ENCODE measurements at regions not wholly inside any gene's neighbourhood (a gene's known extent, or its start where the extent isn't known, plus 50 kb on each side); places are given as distances from the start of the nearest gene placed in this dataset.

- DNase-seq: no peak
Observed at GRCh38 chr5:27652505-27652904, 614.1 kb upstream of the CDH9 start.

DNA sequence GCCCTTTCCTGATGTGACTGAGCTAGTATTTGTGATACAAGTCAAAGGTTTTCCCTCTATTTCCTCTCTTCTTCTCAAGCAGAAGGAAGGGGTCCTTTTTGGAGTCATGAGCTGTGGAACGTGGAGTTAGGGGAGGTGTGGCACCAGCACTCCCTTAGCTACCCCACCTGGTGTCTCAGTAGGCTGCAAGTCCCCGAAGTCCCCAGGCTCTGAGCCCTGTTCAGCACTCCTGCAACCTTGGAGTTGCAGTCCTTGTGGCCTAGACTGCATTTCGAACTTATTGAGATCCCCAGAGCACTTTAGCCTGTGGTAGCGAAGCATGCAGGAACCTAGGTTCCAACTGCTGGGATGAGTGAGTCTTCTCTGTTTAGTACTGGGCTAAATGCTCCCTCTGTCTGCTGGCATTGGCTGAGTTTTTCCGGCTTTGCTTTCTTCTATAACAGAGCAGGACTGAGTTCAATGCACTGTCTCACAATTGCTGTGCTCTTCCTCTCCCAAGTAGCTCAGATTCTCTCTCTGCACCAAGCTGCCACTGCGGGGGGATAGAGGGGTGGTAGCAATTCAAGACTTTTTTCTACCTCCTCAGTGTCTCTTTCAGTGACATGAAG lies 600.7 kb upstream of the CDH9 start:
- no peak for DNase-seq

GRCh38 chr5:27619982-27620381 lies 581.6 kb upstream of the CDH9 start:
- no peak for DNase-seq

GRCh38 chr5:27612161-27612560 lies 573.8 kb upstream of the CDH9 start:
- DNase-seq: no peak

GRCh38 chr5:27608992-27609391 lies 570.6 kb upstream of the CDH9 start:
- no peak for DNase-seq

- no peak for DNase-seq
Observed at GRCh38 chr5:27598576-27598975, 560.2 kb upstream of the CDH9 start.

GRCh38 chr5:27594141-27594540 lies 555.8 kb upstream of the CDH9 start:
- DNase-seq: no peak

DNA sequence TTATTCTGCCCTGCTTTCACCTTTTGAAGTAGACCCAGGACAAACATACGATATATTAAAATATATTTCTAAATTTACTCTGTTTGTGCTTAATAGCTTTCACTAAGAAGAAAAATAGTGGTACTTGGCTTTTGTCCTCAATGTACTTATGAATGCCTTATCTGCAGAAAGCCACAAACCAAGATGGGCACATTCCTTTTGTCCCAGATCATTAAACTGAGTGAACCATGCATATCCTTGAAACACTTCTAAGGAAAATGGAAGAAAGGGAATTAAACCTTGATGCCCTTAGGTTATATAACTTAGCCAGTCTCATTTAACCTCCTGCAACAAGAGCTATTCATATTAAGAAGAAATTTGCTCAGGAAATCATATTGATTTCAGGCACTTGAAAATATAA lies 553.8 kb upstream of the CDH9 start:
- DNase-seq: no peak

- DNase-seq: no peak
Observed at GRCh38 chr5:27590503-27590902, 552.1 kb upstream of the CDH9 start.

GRCh38 chr5:27578279-27578678 lies 539.9 kb upstream of the CDH9 start:
- no peak for DNase-seq

GRCh38 chr5:27571681-27572080 lies 533.3 kb upstream of the CDH9 start:
- no peak for DNase-seq

DNA sequence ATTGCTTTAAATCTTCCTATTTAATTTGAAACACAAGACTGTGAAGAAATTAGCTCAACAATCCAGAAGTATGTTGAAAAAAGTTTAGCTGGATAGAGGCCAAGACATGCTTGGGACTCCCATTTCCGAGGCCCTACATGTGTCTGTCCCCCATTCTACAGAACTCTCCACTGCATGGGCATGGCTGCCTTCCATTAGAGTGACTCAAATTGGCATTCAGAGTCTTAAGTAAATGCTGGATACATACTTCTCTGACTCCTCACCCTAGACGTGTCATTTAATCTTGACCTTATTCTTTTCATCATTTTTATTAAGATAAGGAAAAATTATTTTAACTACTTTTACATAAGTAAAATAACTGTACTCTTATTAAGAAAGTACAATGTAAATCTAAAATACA lies 530.4 kb upstream of the CDH9 start:
- DNase-seq: no peak

- no peak for DNase-seq
Observed at GRCh38 chr5:27561408-27561807, 523.0 kb upstream of the CDH9 start.

DNA sequence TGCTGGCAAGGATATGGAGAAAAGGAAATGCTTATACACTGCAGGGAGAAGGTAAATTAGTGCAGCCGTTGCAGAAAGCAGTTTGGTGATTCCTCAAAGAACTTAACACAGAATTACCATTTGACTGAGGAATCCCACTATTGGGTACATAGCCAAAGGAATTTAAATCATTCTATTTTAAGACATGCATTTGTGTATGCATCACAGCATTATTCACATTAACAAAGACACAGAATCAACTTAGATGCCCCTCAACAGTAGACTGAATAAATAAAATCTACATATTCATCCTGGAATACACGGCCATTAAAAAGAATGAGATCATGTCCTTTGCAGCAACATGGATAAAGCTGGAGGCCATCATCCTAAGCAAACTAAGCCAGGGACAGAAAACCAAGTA lies 510.1 kb upstream of the CDH9 start:
- DNase-seq: no peak

GRCh38 chr5:27535031-27535557 lies 496.7 kb upstream of the CDH9 start:
- DNase-seq: no peak

- no peak for DNase-seq
Observed at GRCh38 chr5:27532305-27532704, 493.9 kb upstream of the CDH9 start.

GRCh38 chr5:27524515-27524914 lies 486.1 kb upstream of the CDH9 start:
- no peak for DNase-seq

- no peak for DNase-seq
Observed at GRCh38 chr5:27523629-27524028, 485.2 kb upstream of the CDH9 start.

DNA sequence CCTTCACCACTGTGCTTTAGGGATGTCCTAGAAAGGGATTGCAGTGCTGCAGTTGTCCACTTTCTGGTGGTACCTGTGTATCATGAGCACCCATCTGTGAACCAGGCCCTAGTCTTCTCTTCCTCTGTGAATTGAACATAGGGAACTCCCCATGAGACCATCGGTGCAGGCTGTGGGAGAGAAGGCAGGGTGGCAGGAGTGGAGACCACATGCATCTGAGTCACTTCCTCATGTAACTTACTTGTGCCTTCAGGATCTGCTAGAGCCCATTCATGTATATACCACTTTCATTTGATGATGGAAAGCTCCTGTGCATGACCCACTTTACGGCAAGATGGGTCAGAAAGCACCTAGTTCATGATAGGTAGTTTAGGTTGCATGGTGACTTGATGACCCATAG lies 478.1 kb upstream of the CDH9 start:
- DNase-seq: no peak

DNA sequence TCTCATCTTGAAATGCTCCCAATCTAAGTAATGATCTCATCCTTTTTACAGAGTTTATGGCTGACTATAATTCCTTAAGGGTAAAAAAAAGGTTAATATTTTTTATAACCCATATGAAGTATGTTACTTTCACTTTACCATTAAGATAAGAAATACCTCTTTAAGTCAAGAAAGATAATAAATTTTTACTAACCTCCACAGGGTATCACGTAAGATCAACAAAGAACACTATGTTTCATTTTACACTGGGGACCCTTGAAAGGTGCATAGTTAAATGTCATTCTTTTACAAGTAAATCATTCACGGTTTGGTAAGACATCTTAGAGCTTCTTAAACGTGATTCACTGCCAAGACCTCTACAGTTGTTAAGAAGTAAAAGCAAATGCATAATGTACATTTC lies 472.7 kb upstream of the CDH9 start:
- DNase-seq: no peak

DNA sequence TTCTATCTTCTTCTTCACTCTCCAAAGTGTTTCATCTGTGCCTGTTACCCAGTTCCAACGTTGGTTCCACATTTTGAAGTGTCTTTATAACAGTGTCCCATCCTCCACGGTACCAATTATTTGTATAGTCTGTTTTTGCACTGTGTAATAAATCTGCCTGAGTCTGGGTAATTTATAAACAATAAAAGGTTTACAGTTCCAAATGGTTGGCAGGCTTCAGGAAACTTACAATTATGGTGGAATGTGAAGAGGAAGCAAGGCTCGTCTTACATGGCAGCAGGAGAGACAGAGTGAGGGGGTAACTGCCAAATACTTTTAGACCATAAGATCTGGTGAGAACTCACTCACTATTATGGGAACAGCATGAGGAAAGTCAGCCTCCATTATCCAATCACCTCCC lies 465.4 kb upstream of the CDH9 start:
- DNase-seq: no peak

DNA sequence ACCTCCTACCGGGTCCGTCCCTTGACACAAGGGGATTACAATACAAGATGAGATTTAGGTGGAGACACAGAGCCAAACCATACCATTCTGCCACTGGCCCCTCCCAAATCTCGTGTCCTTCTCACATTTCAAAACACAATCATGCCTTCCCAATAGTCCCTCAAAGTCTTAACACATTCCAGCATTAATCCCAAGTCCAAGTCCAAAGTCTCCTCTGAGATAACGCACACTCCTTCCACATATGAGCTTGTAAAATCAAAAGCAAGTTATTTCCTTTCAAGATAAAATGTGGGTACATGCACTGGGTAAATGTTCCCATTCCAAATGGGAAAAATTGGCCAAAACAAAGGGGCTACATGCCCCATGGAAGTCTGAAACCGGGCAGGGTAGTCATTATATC lies 463.9 kb upstream of the CDH9 start:
- DNase-seq: no peak

GRCh38 chr5:27497491-27497890 lies 459.1 kb upstream of the CDH9 start:
- no peak for DNase-seq

GRCh38 chr5:27494887-27495286 lies 456.5 kb upstream of the CDH9 start:
- DNase-seq: no peak

DNA sequence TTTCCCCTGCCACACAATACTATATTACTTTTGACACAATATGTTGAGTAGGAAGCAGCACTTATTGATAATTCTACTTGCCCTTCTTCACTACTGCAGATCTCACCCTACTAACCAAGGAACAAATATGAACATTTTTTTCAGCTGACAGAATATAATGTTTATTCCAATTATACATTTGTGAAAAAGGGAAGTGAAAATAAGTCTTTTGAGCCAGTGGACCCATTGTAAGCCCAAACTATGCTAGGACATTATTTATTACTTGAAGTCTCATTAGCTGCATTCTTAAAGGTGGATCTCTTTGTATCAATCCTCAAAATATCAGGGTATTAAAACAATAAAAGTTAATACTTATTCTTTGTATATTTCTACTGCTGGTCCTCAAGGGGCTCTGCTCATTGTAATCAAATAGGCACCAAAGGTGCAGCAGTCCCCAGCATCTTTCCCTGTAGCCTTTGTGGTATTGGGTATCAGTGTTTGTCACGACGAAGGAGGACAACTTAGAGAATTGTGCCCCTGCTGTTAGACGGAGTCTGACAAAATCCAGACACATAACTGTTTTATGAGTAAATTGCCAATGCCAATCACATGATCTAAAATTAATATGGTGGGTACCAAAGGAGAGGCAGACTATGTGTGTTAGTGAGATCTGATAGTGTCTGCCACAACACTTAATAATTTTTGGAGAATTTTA lies 453.5 kb upstream of the CDH9 start:
- DNase-seq: no peak
